Activated CD4-positive, alpha-beta T cell treated with anti-CD3 and anti-CD28 coated beads, Interleukin-2, Interleukin-4, amounts not matched to agents 100 ng/mL and 50 ng/mL, durations not matched to agents 16 hours and 8 hours (primary cell): ENCODE measurements at regions not wholly inside any gene's neighbourhood (a gene's known extent, or its start where the extent isn't known, plus 50 kb on each side); places are given as distances from the start of the nearest gene placed in this dataset.
"Not testable (repeated sequence)": the region's sequence is repeated elsewhere in the genome, so short reads cannot be mapped to it uniquely, and the experiment has no call there.

ENCODE experiments used
- DNase-seq: peaks from one replicate; pipeline ENCODE4 v3.0.0-alpha.2; 2020; ENCODE audit warnings: low spot score

GRCh38 chr9:73054091-73054490, 97.6 kb upstream of the ANXA1 start:
- no peak for DNase-seq

- DNase-seq: no peak
These were observed 98.1 kb upstream of the ANXA1 start for GRCh38 chr9:73053543-73053942.

DNA sequence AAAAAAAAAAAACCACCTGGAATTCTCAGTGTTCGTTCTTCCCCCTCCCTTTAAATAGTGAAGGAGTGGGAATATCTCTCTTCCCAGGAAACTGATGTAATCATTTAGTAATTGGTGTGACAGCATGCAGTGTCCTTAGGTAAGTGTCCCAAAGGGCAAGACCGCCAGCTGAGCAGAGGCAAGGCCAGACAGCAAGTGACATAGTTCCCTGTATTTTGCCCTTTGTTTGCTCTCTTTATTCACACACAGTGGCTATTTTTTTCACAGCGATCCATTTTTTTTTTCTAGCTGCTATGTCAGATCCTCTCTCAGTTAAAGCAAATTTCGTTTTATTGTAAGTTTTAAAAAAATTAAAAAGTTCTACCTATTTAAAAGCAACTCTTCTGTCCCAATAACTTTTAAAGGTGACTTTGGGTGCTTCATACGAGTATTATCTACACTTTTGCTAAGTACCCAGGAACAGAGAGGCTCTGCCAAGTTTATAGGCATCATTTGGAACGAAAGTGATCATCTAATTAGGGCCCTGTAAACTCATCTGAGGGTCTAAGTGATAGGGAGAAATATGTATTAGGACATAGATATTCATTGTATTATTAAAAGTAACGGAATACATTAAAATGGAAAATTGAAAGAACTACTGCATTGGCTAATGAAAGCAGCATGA, 98.2 kb upstream of the ALDH1A1 start:
- DNase-seq: no peak

- DNase-seq: no peak
These were observed 97.4 kb upstream of the ALDH1A1 start for GRCh38 chr9:73050065-73050816.

DNA sequence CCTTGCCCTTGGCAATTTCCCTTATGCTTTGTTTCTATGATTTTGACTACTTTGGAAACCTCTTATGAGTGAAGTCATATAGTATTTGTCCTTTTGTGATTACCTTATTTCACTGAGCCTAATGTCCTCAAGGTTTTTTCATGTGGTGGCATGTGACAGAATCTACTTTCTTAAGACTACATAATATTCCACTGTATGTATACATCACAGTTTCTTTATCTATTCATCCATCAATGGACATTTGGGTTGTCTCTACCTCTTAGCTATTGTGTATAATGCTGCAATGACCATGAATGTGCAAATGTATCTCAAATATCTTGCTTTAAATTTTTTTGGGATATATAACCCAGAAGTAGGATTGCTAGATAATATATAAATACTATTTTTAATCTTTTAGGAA, 96.4 kb upstream of the ALDH1A1 start:
- DNase-seq: no peak

GRCh38 chr9:73046769-73047168, 93.9 kb upstream of the ALDH1A1 start:
- DNase-seq: no peak

DNA sequence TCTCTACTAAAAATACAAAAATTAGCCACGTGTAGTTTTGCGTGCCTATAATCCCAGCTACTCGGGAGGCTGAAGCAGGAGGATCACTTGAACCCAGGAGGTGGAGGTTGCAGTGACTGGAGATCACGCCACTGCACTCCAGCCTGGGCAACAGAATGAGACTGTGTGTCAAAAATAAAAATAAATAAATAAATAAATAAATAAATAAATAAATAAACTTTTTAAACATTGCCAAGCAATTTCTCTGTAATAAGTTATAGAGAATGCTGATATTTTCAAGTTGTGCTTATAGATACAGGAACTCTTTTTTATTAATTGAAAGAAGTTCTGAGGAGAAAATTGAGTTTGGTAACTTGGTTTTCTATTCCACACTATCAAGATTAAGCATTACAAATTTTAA, 91.9 kb upstream of the ALDH1A1 start:
- not testable (repeated sequence) for DNase-seq

DNA sequence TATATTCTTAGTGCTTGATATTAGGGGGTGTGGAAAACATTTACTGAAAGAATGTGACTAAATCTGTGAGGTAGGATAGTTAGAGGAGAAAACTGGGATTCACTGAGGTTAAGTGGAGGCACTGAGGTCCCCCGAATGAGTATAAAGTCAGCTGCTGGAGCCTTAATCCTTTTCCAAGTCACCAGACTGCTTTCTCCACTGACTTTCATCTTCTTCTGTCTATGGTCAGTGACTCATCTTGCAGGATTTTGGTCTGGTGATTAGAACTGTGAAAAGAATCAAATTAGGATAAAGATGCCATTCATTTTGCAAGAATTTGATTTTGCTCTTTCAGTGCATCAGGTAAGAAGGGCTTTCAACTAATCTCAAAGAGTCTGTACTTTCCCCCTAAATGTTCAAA, 89.3 kb upstream of the ALDH1A1 start:
- no peak for DNase-seq

- no peak for DNase-seq
These were observed 86.7 kb upstream of the ALDH1A1 start for GRCh38 chr9:73039271-73040263.

GRCh38 chr9:73038613-73039012, 85.8 kb upstream of the ALDH1A1 start:
- DNase-seq: no peak

- DNase-seq: no peak
These were observed 85.2 kb upstream of the ALDH1A1 start for GRCh38 chr9:73038089-73038509.

DNA sequence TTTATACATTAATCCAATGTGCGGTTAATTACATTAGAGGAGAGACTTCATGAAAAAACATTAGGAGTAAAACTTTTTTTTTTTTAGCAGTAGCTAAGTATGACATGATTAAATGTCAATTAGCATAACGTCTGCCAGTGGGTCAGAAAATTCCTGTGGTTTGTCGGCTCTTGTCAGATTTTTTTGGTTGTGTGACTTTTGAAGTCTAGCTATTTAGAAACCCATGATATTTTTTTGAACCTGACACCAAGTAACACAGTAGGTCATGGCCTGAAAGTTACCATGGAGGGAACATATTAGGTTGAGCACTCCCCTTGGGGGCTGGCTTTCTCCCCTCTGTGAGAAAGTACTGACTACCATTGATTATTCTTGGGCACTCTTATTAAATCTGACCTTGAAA, 84.8 kb upstream of the ALDH1A1 start:
- no peak for DNase-seq

GRCh38 chr9:73034962-73035361, 82.1 kb upstream of the ALDH1A1 start:
- no peak for DNase-seq

- no peak for DNase-seq
These were observed 78.5 kb upstream of the ALDH1A1 start for GRCh38 chr9:73031350-73031749.

DNA sequence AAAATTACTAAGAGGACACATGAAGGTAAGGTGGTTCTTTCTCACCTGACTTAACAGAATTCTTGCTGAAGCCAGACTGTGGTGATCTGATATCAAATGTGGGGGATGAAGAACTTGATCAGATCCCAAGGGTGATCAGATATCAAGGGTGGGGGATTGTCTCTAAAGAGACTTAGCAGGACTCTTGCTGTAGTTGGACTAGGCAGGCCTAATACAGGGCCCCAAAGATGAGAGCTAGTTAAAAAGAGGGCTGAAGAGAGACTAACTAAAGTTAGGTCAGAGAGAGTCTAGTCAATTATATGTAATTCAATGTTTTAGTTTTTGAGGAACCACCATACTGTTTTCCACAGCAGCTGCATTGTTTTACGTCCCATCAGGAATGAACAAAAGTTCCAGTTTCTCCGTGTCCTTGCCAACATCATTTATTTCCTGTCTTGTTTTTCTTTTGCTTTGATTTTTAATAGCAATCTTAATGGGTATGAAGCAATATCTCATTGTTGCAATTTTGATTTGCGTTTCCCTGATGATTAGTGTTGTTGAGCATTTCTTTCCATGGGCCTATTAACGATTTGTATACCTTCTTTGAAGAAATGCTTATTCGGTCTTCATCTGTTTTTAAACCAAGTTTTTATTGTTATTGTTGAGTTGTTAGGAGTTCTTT, 77.6 kb upstream of the ALDH1A1 start:
- DNase-seq: no peak

DNA sequence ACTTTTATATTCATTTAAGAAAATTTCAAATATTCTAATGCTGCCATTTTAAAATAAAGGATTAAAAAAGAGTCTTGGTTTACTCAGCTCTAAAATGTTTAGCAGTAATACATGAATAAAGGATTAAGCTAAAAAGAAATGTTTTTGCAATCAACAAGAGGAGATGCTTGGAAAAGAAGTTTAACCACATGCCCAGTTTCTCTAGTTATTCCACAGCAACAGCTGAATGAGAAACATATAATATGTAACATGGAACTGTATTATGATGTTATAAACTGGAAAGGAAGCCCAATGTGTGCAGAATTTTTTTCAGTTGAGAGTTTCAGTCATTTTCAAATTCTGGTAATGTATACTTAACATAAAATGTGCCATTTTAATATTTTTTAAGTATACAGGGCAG, 76.5 kb upstream of the ALDH1A1 start:
- no peak for DNase-seq

DNA sequence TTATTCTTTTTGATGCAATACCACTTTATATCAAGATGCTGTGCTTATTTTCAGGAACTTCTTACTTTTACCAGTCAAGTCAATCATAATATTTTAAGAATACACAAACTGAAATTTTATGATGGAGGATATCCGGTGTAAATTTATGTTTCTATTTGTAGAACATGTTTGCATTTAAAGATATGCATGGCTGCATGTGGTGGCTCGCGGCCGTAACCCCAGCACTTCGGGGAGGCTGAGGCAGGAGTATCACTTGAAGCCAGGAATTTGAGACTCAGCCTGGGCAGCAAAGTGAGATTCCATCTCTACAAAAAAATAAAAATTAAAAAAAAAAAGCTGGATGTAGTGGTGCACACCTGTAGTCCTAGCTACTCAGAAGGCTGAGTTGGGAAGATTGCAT, 73.5 kb upstream of the ALDH1A1 start:
- no peak for DNase-seq

DNA sequence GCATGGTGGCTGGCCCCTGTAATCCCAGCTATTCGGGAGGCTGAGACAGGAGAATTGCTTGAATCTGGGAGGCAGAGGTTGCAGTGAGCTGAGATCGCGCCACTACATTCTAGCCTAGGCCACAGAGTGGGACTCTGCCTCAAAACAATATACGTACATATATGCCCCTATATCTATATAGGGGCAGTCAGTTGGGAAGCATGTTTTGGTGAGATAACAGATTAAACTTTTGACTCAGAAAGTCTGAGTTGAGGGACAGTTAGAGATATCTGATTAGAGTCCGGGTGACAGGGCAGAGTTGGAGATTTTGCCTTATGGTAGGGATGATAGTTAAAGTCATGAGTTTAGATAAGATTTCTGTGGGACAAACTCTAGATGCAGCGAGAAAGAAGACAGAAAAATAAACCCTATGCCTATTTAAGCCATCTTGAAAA, 71.8 kb upstream of the ALDH1A1 start:
- DNase-seq: no peak

DNA sequence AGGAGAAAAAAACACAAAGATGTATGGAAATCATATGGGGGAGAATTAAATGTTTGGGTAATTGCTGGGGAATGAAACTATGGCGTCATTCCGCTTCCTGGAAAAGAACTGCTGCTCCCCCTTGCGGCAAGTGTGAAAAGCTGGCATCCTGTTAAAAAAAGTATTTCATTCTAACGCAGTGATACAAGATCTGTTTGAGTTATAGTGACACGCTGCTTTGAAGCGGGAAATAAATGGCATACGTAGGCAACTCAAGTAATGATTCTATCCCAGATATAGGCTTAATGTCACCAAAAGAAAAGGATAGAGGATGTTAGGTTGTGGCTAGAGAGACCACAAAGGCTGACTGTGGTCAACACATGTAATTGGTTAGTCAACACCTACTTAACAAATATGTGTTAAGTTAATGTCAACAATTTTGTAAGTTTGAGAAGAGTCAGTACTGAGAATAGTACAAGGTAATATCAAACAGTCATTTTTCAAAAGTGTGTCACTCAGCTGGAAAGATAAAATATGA, 70.2 kb upstream of the ALDH1A1 start:
- peak; percentile 50 for DNase-seq

- no peak for DNase-seq
These were observed 69.5 kb upstream of the ALDH1A1 start for GRCh38 chr9:73022353-73022752.

DNA sequence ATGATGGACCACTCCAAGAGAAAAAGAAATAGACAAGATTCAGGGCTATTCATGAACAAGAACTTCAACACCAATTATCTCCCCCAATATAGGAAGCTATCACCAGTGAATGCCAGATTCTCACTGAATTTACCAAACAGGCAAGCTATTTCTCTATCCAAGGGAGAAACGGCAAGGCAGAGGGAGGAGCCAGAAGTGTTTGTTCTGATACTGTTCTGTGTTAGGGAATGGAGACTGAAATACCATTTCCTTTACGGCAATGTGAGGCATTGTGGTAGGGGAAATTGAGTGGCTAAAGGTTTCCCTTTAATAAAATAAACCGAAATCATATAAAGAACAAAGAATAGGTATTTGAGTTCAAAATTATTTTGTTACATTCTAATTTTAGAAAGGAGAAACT, 68.0 kb upstream of the ALDH1A1 start:
- no peak for DNase-seq

- no peak for DNase-seq
These were observed 61.2 kb upstream of the ALDH1A1 start for GRCh38 chr9:73014011-73014410.
